Fibroblast of the aortic adventitia (primary cell): ENCODE measurements at regions not wholly inside any gene's neighbourhood (a gene's known extent, or its start where the extent isn't known, plus 50 kb on each side); places are given as distances from the start of the nearest gene placed in this dataset.

Source experiments
- DNase-seq: peaks from one replicate; pipeline ENCODE4 v3.0.0-alpha.2; 2010; ENCODE audit warnings: low read depth
- H3K4me3 ChIP-seq: 2 replicates; pipeline ENCODE4 v1.5.1; 2011; ENCODE audit warnings: low read depth, mild to moderate bottlenecking, control low read depth, low read length, moderate library complexity
- TF ChIP-seq, protein P1 (sequence below): IDR thresholded peaks from 2 replicates; pipeline ENCODE4 v1.5.1; 2011; ENCODE audit warnings: mild to moderate bottlenecking, low read length, control low read depth, inconsistent platforms; ENCODE audit not compliant: insufficient read depth

- no peak for DNase-seq
- no peak overlapping the region for H3K4me3 ChIP-seq
- TF ChIP-seq, protein P1, sequence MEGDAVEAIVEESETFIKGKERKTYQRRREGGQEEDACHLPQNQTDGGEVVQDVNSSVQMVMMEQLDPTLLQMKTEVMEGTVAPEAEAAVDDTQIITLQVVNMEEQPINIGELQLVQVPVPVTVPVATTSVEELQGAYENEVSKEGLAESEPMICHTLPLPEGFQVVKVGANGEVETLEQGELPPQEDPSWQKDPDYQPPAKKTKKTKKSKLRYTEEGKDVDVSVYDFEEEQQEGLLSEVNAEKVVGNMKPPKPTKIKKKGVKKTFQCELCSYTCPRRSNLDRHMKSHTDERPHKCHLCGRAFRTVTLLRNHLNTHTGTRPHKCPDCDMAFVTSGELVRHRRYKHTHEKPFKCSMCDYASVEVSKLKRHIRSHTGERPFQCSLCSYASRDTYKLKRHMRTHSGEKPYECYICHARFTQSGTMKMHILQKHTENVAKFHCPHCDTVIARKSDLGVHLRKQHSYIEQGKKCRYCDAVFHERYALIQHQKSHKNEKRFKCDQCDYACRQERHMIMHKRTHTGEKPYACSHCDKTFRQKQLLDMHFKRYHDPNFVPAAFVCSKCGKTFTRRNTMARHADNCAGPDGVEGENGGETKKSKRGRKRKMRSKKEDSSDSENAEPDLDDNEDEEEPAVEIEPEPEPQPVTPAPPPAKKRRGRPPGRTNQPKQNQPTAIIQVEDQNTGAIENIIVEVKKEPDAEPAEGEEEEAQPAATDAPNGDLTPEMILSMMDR = no peak
Measured at GRCh38 chr2:71949537-71949798, 198.2 kb downstream of the CYP26B1 start.

DNA sequence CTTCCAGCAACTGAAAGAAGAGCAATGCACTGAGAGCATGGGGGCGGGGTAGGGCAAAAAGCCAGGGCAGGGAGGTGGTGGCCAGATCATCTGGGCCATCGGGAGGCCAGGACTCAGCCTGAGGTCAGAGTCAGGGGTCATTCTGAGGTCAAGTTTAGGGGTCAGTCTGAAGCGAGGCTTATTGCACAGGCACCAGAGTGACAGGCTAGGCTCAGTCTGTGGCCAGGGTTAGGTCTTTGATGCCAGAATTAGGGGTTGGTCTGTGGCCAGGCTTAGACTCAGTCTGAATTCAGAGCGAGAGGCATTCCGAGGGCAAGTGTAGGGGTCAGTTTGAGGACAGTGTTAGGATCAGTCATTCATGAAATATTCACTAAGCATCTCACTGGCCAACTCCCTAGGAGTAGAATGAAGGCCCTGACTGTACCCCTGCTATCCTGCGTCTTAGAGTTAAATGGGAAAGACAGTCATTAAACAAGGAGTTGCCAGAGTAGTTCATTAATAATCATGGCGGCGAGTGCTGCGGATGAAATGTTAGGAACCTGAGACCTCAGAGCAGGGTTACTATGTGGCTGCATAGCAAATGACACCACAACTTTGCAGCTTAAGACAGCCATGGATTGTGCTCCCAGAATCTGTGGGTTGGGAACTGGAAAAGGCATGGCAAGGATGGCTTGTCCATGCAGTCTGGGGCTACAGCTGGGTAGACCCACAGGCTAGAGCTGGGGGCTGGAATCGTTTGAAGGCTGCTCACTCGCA, 198.7 kb downstream of the CYP26B1 start:
- TF ChIP-seq, protein P1 = no peak
- peak; percentile 85 for DNase-seq
- H3K4me3 ChIP-seq = no peak overlapping the region

GRCh38 chr2:71947809-71948208, 199.9 kb downstream of the CYP26B1 start:
- no peak for DNase-seq
- TF ChIP-seq, protein P1 = no peak
- H3K4me3 ChIP-seq = no peak overlapping the region

- TF ChIP-seq, protein P1 = no peak
- DNase-seq = no peak
- no peak overlapping the region for H3K4me3 ChIP-seq
Measured at GRCh38 chr2:71945603-71945959, 202.1 kb downstream of the CYP26B1 start.

DNA sequence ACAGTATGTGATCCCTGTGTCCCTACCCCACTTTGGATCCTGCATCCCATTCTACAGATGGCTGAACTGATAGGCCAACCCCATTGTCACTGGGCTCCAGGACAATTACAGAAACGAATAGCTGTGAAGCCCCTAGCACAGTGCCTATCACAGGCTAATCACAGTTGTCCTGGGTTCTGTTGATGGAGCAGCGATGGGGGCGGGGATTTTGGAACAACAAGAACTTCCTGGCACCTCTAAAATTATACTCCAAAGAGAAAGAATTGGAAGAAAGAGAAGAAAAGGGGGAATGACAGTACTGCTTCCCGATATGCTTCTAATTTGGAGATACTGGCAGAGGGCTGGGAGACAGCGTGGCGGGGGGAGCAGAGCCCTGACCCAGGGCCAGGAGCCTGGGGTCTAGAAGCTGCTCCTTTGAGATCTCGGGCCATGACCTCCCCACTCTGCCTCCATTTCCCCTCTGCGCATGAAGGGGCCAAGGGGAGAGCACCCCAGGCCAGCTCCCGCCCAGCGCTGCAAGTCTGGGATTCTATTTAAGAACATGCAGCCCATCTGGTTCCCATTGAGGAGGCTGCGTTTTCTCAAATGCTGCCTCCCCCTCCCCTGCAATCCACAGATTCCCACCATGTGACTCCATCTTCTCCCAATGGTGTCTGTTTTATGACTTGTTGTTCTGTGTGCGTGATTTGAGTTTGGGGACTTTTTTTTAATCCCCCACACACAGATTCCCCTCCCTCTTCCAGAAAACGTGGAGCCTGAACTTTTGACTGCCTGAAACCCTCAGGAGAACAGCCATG, 202.7 kb downstream of the CYP26B1 start:
- no peak overlapping the region for H3K4me3 ChIP-seq
- TF ChIP-seq, protein P1 = no peak
- DNase-seq = no peak

GRCh38 chr2:71944183-71944550, 203.5 kb downstream of the CYP26B1 start:
- H3K4me3 ChIP-seq = no peak overlapping the region
- TF ChIP-seq, protein P1 = no peak
- no peak for DNase-seq
